NCI-H2171 treated with DMSO at 0.1 percent for 48 hours (cell line): ENCODE measurements at regions not wholly inside any gene's neighbourhood (a gene's known extent, or its start where the extent isn't known, plus 50 kb on each side); places are given as distances from the start of the nearest gene placed in this dataset.

Experiments
- DNase-seq: peaks from one replicate; lab custom pipeline; 2025; lab: John Stamatoyannopoulos, UW

GRCh38 chr1:239209591-239209990 lies 176.8 kb upstream of the CHRM3 start:
- DNase-seq: no peak

- no peak for DNase-seq
Measured at GRCh38 chr1:239204401-239204800, 182.0 kb upstream of the CHRM3 start.

GRCh38 chr1:239197871-239198270 lies 188.5 kb upstream of the CHRM3 start:
- DNase-seq: no peak

- DNase-seq: no peak
Measured at GRCh38 chr1:239189998-239190512, 196.3 kb upstream of the CHRM3 start.

- no peak for DNase-seq
Measured at GRCh38 chr1:239186487-239186886, 199.9 kb upstream of the CHRM3 start.

GRCh38 chr1:239185245-239185619 lies 201.1 kb upstream of the CHRM3 start:
- DNase-seq: no peak

- DNase-seq: no peak
Measured at GRCh38 chr1:239184561-239185244, 201.7 kb upstream of the CHRM3 start.

- no peak for DNase-seq
Measured at GRCh38 chr1:239178961-239179360, 207.4 kb upstream of the CHRM3 start.

- DNase-seq: no peak
Measured at GRCh38 chr1:239174880-239175279, 211.5 kb upstream of the CHRM3 start.

- no peak for DNase-seq
Measured at GRCh38 chr1:239170828-239171227, 215.5 kb upstream of the CHRM3 start.

GRCh38 chr1:239169276-239169675 lies 217.1 kb upstream of the CHRM3 start:
- DNase-seq: no peak

- no peak for DNase-seq
Measured at GRCh38 chr1:239164451-239165180, 221.8 kb upstream of the CHRM3 start.

GRCh38 chr1:239155466-239156091 lies 230.8 kb upstream of the CHRM3 start:
- DNase-seq: peak; percentile 36

GRCh38 chr1:239151937-239152336 lies 234.4 kb upstream of the CHRM3 start:
- no peak for DNase-seq

GRCh38 chr1:239140968-239141367 lies 245.4 kb upstream of the CHRM3 start:
- no peak for DNase-seq

- no peak for DNase-seq
Measured at GRCh38 chr1:239139801-239140200, 246.6 kb upstream of the CHRM3 start.

- no peak for DNase-seq
Measured at GRCh38 chr1:239128541-239128940, 257.8 kb upstream of the CHRM3 start.

GRCh38 chr1:239126884-239127283 lies 259.5 kb upstream of the CHRM3 start:
- no peak for DNase-seq

- no peak for DNase-seq
Measured at GRCh38 chr1:239125893-239126292, 260.5 kb upstream of the CHRM3 start.

- DNase-seq: no peak
Measured at GRCh38 chr1:239125027-239125426, 261.3 kb upstream of the CHRM3 start.

GRCh38 chr1:239123260-239123659 lies 263.1 kb upstream of the CHRM3 start:
- no peak for DNase-seq

GRCh38 chr1:239112101-239112935 lies 274.1 kb upstream of the CHRM3 start:
- no peak for DNase-seq
